ENCODE measurements at regions not wholly inside any gene's neighbourhood (a gene's known extent, or its start where the extent isn't known, plus 50 kb on each side); places are given as distances from the start of the nearest gene placed in this dataset.

DNA sequence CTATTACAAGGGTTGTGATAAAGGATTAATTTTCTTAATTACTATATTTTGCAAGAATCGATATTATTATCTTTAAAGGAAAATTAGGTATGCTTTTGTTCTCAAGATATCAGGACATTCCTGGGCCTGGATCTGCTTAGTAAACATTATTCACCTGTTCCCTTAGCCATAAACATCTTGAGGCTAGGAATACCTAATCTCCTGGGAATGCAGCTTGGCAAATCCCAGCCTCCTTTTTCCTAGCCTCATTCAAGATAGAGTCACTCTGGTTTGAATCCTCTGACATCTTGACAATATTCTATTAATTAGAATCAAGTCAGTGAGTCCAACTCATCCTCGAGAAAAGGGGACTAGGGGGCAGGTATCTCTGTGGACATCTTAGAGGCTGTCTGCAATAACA, 327.1 kb downstream of the STIM2 start:
- no peak for DNase-seq

- DNase-seq = no peak
These were observed 329.0 kb downstream of the STIM2 start for GRCh38 chr4:27189683-27190082.

DNA sequence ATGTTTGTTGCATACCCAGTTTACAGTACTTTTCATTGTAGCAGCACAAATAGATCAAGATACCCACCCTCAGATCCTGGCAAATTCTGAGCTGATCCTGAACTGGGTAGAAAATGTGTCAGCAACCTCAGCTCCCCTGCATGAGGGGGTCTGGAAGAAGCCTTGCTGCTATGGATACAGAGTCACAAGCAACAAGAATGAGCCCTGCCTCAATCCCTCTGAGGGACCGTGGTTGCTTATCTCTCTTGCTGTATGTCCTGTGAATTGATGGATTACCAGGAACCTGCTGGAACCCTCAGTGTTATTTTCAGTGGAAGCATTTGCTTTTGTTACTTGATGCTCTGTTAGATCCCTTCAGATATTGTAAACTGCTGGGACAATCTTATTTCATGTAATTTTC, 331.0 kb downstream of the STIM2 start:
- DNase-seq = no peak

DNA sequence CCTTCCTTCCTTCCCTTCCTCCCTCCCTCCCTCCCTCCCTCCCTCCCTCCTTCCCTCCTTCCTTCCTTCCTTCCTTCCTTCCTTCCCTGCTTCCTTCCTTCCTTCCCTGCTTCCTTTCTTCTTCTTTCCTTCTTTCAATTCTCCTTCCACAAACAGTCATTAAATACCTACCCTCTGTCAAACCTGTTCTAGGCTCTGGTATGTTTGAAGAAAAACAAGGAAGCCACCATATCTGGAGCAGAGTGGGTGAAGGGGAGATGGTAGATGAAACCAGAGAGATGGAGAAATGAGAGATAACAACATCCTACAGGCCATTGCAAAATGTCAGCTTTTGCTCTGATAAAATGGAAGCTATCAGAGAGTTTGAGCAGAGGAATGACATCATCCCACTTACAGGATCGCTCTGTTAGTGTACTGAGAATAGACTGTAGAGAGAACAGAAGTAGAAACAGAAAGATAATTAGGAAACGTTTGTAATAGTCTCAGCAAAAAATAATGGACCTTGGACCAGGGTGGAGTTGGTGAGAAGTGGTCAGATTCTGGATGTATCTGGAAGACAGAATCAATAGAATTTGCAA, 334.0 kb downstream of the STIM2 start:
- no peak for DNase-seq

DNA sequence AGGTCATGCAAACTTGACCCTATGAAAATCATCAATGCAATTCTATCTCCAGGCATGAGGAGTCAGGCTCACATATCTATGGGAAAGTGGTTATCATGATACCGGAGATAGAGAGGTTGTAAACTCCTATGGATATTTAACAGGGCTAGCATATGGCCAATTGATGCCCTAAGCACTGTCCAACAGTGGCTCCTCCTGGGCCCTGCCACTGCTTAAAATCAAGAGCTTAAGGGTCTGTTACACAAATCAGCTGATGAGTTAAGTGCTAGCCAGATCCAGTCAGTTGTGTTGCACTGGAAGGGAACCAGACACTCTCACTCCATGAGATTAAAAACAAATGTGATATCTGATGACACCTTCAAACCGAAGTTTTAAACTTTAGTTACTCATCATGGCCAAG, 337.6 kb downstream of the STIM2 start:
- DNase-seq = no peak

DNA sequence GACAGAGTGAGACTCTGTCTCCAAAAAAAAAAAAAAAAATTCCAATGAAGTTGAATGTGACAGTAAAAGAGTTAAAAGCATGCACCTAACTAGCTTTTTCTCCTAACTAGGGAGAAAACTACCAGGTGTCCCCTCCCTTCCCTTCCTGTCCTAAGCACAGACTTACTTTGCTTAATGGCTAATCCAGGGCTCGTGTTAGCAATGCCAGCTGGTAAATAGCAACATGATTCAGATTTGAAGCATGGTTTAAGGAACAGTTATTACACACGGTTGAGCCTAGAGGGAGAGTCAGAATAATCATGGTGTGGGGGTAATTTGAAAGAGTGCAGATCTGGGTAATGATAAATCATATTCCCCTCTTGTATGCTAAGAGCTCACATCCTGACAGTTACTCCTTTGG, 338.3 kb downstream of the STIM2 start:
- no peak for DNase-seq

GRCh38 chr4:27206009-27206408, 345.4 kb downstream of the STIM2 start:
- DNase-seq = no peak

DNA sequence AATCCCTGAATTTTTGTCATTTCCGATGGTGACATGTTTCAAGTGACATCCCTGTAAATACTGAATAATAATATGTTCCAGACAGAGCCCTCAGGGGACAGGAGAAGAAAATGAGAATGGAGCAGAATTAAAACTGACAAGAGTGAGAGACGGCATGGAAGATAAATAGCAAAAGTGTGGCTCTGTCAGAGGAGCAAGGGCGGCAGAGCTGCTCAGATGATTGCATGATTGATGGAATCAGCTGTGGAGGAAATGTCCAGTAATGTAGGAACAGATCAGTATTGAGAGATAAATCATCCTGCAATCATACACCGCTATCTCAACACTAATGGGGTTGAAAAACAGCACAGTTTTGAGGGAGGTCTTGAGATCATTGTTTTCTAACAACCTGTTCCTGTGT, 350.3 kb downstream of the STIM2 start:
- no peak for DNase-seq

- no peak for DNase-seq
These were observed 353.4 kb downstream of the STIM2 start for GRCh38 chr4:27214010-27214409.

DNA sequence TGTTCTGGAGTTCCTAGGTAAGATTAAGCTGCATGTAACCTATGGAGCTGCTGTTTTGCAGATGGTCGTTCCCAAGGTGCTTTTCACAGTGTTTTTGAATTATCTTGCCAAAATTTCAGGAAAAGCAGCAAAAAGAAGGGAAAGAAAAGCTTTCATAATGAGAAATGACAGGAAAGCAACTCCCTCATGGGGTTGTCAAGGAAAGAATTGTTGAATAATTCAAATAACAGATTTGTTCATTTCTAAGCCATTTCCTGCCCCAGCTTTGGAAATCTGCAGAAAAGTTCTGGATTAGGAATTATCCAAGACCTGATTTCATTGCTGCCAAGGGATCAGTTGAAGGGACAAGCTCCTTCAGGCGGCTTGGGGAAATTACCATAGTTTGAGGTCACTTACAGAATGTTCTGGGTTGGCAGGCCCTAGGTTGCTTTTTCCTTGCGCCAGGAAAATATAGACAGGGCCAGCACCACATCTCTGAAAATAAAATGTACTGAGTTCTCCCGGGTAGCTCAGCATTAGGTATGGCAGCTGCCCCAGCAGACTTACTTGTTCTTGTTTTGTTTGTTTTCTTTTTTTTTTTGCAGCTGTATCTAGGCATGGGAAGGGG, 354.7 kb downstream of the STIM2 start:
- DNase-seq = no peak

GRCh38 chr4:27217261-27217769, 356.7 kb downstream of the STIM2 start:
- DNase-seq = no peak

- DNase-seq = no peak
These were observed 357.4 kb downstream of the STIM2 start for GRCh38 chr4:27218013-27218412.

- no peak for DNase-seq
These were observed 362.7 kb downstream of the STIM2 start for GRCh38 chr4:27223326-27223725.

DNA sequence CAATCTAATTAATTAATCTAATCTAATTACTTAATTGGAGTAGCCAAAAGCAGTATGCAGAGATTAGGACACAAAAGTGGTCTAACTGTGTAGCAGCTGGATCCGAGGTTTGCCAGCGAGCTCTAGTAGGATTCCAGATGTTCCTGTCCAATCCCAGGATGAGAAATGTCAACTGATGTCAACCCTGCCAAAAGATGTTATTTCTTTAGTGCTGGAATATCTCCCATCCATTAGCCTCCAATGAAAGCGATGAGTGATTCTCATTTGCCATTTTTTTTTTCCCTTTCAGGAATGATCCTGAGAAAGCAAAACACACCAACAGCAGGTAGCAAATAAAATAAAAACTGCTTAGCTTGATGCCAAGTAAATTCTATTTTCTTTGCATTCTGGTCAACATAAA, 372.9 kb downstream of the STIM2 start:
- DNase-seq = no peak

GRCh38 chr4:27234306-27234899, 373.8 kb downstream of the STIM2 start:
- no peak for DNase-seq

DNA sequence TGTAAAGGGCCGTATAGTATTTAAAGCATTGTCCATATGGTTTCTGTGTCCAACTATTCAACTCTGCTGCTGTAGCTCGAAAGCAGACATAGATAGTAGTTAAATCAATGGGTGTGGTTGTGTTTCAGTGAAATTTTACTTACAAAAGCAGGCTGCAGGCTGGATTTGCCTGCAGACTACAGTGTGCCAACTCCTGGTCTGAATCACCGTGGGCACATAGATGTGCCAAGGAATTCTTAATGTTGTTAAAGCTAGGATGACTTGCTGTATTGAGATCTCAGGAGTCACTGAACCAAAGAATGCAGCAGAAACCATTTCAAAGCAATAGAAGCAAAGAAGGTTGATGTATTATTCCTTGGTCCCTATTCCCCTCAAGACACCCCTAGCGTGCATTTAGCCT, 379.0 kb downstream of the STIM2 start:
- DNase-seq = no peak

- DNase-seq = no peak
These were observed 381.6 kb downstream of the STIM2 start for GRCh38 chr4:27242217-27242616.

- no peak for DNase-seq
These were observed 384.6 kb downstream of the STIM2 start for GRCh38 chr4:27245216-27245615.

- no peak for DNase-seq
These were observed 388.2 kb downstream of the STIM2 start for GRCh38 chr4:27248829-27249228.

- DNase-seq = no peak
These were observed 391.1 kb downstream of the STIM2 start for GRCh38 chr4:27251771-27252170.

DNA sequence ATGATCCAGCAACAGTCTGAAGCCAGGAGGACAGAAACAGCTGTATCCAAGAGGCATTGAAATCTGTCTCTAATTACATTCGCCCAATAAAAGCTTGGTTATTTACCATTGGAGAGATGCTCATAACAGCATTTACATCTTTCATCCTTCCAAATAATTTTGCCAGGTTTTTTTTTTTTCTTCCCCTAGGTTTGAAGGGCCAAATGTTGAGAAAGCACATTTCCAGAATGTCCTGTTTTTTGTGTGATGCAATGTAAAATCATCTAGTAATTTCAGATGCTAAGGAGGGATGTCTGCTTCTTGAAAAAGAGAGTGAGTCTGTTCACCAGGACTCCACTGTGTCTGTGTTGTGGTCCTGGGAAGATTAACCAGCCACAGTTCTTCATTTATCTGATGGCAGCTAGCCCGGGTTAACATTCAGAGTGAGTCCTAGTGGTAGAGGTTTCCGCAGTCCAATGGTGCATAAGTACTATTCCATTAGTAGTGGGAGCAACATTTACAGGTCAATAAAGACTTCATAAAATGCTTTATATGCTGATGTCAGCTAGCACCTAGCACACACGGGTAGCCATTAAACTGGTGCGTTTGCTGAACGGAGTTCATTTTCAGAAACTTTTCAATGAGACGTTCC, 406.8 kb downstream of the STIM2 start:
- no peak for DNase-seq

DNA sequence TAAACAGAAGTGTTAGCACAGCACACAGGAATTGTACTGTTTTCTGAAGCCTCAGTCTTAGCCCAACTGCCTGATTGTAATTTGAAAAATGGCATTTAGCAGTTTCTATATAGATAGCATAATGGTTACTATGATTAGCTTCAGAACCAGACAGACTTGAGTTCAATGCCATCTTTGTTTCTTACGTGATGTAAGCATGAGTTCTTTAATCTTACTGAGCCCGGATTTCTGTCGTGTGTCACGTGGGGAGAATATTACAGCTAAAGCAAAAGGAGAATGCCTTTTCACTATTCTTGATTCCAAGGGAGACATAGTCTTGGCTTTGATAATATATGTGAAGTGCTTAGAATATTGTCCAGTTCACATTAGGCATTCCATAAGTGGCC, 407.3 kb downstream of the STIM2 start:
- DNase-seq = no peak

DNA sequence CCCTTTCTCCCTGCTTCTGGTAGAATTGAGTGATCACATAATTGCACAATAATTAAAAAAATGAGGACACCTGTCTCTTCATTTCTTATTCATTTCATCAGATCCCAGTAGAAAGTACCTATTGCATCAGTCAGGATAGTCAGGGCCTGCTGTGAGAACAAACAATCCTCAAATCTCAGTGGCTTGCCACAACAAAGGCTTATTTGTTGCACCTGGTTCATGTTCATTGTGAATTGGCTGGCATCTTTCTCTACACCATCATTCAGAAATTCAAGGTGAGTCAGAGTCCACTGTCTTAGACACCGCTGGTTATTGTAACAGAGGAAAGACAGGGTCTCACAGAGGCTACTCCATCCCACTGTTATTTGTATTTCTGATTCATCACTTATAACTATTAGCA, 409.8 kb downstream of the STIM2 start:
- DNase-seq = no peak

DNA sequence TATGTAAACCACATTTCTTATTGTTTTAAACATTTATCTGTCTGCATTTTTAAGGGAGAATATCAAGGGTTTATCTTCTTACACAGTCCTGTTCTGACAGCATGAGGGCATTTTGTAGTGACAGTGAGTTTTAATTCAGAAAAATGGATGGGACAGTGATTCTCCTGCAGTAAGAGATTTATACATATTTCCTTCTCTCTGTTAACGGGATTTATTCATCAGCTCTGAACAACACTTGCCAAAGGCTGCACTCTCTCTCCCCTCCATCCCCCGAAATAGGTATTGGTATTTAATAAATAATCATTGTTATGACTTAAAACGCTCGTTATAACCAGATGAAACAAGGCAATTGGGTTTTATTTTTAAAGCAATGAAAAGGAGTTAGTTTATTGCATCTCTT, 410.9 kb downstream of the STIM2 start:
- no peak for DNase-seq

All from suppressor macrophage treated with lipopolysaccharide for 1 hour (primary cell).